DMS 273 treated with DMSO at 0.1 percent for 48 hours (cell line): ENCODE measurements at regions not wholly inside any gene's neighbourhood (a gene's known extent, or its start where the extent isn't known, plus 50 kb on each side); places are given as distances from the start of the nearest gene placed in this dataset.
A peak's percentile ranks its signal among the peaks of the same experiment; 100 is the strongest.

Experiments used
- DNase-seq: peaks from one replicate; lab custom pipeline; 2025; lab: John Stamatoyannopoulos, UW

GRCh38 chr1:98066911-98067310, 146.1 kb upstream of the DPYD start:
- DNase-seq = no peak

GRCh38 chr1:98059620-98060019, 138.8 kb upstream of the DPYD start:
- no peak for DNase-seq

GRCh38 chr1:98058676-98059075, 137.8 kb upstream of the DPYD start:
- DNase-seq = no peak

- DNase-seq = no peak
These were observed 136.5 kb upstream of the DPYD start for GRCh38 chr1:98057236-98057910.

GRCh38 chr1:98056781-98057180, 135.9 kb upstream of the DPYD start:
- no peak for DNase-seq

GRCh38 chr1:98055457-98055856, 134.6 kb upstream of the DPYD start:
- no peak for DNase-seq

GRCh38 chr1:98054786-98055185, 134.0 kb upstream of the DPYD start:
- no peak for DNase-seq

GRCh38 chr1:98054367-98054701, 133.5 kb upstream of the DPYD start:
- no peak for DNase-seq

GRCh38 chr1:98053471-98054366, 132.9 kb upstream of the DPYD start:
- DNase-seq = peak; percentile 30

- DNase-seq = peak; percentile 68
These were observed 130.3 kb upstream of the DPYD start for GRCh38 chr1:98051065-98051675.

- peak; percentile 31 for DNase-seq
These were observed 128.7 kb upstream of the DPYD start for GRCh38 chr1:98049370-98050135.

- DNase-seq = no peak
These were observed 128.0 kb upstream of the DPYD start for GRCh38 chr1:98048751-98049325.

- DNase-seq = peak; percentile 53
These were observed 127.4 kb upstream of the DPYD start for GRCh38 chr1:98048244-98048643.

GRCh38 chr1:98047171-98047570, 126.3 kb upstream of the DPYD start:
- DNase-seq = no peak

- DNase-seq = peak; percentile 27
These were observed 125.2 kb upstream of the DPYD start for GRCh38 chr1:98045767-98046641.

GRCh38 chr1:98045211-98045766, 124.5 kb upstream of the DPYD start:
- DNase-seq = peak; percentile 52

- no peak for DNase-seq
These were observed 123.9 kb upstream of the DPYD start for GRCh38 chr1:98044766-98045165.

- peak; percentile 28 for DNase-seq
These were observed 123.3 kb upstream of the DPYD start for GRCh38 chr1:98044071-98044697.

- peak; percentile 97 for DNase-seq
These were observed 114.8 kb upstream of the DPYD start for GRCh38 chr1:98035602-98036002.

- DNase-seq = peak; percentile 84
These were observed 113.7 kb upstream of the DPYD start for GRCh38 chr1:98034505-98034904.
